GM19397 (cell line): ENCODE measurements at regions not wholly inside any gene's neighbourhood (a gene's known extent, or its start where the extent isn't known, plus 50 kb on each side); places are given as distances from the start of the nearest gene placed in this dataset.

Experiments
- ATAC-seq: cut with Tn5 transposase; IDR thresholded peaks from one replicate; pipeline ENCODE4 v1.9.1; 2021; ENCODE audit warnings: mild to moderate bottlenecking, moderate library complexity; ENCODE audit not compliant: unreplicated experiment

DNA sequence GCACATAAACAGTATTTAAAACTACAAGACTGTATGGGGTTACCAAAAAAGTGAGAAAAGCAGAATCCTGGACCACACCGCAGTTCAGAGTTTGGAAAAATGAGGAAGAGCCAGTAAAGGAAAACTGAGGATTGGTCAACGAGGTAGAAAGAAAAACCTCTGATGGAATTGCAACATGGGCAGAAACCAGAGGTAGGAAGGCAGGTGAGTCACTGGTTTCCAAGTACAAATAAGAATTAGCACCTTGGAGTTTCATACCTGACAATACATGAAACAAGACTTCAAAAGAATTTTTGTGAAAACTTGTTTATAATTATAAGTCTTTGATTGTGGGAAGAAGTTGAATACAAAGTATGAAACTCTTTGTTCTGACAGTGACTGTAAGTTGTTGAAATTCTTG is 533.7 kb upstream of the DAB1 start:
- no peak for ATAC-seq

DNA sequence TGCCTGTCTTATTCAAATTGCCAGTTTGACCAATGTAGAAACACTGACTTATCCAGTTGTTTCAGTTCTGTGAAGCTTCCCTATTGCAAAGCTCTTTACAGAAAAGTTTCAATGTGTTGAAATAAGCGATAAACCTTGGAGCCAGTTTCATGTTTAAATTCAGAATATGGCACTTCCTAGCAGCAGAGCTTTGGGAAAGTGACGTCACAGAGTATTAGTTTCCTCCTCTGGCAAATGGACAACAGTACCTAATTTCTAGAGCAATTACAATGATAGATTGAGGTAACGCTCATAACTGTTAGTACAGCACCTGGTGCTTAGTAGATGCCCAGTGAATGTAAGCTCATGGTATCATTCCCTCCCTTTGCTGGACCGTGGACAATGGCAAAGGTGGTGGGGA is 527.5 kb upstream of the DAB1 start:
- no peak for ATAC-seq

DNA sequence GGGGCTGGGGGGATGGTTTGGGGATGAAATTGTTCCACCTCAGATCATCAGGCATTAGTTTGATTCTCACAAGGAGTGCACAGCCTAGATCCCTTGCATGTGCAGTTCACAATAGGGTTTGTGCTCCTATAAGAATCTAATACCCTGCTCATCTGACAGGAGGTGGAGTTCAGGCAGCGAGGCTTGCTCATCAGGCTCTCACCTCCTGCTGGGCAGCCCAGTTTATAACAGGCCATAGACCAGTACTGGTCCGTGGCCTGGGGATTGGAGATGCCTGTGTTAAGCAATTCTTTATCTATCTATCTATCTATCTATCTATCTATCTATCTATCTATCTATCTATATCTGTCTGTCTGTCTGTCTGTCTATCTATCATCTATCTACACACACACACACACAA is 525.3 kb upstream of the DAB1 start:
- ATAC-seq: no peak

DNA sequence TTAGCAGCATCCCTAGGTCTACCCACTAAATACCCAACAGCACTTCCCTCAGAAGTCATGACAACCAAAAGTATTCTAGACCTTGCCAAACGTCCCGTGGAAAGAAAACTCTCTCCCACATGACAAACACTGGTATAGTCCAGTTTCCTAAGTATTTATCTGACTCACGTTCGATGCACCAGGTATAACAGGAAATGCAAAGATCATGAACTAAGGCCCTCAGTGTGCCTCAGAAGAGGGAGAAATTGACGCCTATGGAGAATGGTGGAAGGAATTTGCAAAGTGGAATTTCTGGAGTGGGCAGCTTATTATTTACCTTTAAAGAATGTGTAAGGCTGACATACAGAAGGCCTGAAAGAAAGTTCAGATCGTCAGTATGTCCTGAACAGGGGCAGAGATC is 523.6 kb upstream of the DAB1 start:
- no peak for ATAC-seq

DNA sequence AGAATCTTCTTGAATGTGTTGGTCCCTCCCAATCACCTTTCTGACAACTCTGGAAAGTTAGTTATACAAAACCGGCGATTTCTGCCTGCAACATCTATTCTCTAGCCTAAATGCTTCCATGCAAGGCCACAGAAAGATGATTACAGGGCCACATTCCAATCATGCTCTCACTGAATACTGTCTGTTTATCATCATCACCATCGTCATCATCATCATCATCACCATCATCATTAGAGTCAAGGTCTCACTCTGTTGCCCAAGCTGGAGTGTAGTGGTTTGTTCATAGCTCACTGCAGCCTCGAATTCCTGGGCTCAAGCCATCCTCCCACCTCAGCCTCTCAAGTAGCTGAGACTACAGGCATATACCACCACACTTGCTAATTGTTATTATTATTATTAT is 521.2 kb upstream of the DAB1 start:
- no peak for ATAC-seq

DNA sequence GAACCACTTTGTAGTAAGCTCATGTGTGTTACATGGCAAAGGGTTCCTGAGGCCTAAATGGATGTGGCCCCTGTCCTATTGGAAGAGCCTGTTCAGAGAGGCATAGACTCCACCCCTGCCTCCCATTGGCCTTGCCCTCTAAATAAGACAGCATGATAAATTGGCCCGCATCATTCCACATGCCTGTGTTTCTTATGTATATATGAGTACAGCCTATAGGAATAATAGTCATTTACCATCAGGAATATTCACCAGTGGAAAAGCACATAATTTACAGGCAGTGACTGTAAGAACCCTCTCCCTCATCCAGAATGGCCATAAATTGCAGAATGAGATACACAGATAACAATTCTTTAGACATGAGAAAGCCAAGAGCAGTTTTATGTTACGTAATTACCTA is 519.5 kb upstream of the DAB1 start:
- ATAC-seq: no peak

DNA sequence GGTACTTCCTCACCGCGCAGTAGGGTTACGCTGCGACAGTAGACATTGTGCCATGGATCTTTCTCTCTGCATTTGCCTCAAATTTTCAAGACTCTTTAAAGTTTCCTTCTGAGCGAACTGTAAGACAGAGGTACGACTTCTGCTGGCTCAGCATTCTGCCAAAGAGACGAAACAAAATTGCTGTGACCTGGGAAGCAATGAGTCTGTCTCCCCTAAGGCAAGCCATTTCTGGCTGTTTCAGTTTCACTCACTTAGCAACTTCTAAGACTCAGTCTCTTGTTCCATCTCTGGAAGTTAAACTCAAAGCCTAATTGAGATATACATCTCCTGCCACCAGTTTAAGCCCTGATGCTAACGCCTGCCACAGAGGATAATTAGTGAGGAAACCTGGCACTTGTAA is 510.9 kb upstream of the DAB1 start:
- no peak for ATAC-seq

DNA sequence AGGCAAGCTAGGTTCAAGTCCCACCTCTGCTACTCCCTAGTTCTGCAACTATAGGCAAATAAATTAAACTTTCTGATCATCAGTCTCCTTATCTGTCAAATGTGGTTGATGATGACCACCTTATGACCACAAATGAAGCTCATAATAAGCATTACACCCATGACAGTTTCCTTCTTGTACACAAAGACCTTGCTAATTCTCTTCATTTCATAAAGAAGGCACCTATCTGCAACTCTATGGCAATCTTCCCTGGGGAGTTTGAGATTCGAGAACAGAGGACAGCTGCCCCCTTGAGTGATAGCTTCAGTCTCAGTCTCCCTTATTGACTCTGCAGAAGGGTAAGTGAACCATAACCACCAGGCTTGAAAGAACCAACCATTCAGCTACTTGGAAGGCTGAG is 503.1 kb upstream of the DAB1 start:
- ATAC-seq: no peak

DNA sequence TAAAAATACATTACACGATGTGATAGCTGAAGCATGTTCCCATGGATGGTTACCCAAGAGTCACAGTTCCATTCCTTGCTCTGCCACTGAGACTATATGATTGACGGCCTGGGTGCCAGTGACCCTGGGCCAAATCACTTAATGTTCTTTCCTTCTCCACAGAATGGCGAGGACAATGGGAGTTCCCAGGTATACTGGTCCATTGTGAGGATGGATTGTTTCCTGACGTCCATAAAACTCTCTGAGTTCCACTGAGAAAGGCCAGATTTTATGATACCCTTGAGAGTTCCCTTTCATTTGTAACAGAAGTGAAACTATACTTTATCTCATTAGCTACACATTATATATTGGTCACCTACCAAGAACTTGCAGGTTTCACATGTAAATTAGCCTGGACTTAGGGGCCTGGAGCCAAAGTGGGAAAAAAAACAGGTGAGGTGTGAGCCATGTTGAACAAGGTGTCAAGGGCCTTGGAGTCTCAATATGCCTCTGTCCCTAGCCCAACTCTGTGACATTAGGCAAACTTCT is 502.2 kb upstream of the DAB1 start:
- ATAC-seq: no peak

DNA sequence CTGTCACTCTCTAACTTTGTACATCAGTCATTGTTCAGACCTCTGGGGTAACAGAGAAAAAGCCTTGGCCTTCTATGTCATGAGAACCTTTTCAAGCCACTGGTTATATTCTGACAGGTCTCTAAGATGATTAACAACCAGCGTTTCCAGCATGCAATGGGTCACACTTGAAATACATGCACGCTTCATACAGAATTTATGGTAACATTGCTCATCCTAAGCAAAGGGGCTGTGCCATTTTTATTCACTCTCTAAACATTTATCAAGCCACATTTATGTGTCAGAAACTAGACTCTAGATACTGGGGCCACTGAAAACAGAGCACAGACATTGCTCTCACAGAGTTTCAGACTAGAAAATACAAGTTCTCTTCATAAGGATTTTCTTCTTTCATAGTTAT is 501.4 kb upstream of the DAB1 start:
- ATAC-seq: no peak

DNA sequence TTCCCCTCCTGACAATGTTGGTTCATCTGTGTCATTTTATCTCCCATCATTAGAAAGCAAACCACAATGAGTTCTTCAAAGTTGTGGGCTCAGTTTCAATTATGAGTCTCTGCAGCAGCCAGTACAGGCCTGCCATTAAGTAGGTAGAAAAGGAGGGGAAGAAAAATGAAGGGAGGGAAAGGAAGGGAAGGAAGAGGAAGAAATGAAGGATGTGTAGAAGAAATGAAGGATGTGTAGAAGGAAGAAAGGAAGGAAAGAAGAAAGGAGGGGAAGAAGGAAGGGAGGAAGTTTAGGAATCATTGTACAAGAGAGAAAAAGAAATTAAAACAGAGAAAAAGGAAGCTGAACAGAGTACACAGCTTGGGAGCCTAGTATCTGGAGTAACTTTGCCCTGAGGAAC is 498.3 kb upstream of the DAB1 start:
- no peak for ATAC-seq

DNA sequence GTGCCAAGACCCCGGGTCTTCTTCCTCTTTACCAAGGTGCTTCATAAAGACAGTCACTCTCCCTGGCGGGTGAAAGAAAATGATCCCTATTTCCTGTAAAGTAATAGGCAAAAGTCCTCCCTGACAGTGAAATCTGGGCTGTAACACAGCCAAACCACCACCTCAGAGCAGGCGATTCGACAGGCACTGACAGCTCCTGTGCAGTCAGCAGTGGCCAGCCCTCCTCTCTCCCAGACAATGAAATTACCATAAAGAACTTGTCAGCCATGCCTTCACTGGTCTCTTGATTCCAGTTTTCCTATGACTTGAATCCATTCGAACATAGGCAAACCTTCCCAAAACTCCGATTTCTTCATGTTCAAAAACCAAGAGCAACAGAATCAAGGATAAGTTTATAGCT is 492.2 kb upstream of the DAB1 start:
- ATAC-seq: no peak

DNA sequence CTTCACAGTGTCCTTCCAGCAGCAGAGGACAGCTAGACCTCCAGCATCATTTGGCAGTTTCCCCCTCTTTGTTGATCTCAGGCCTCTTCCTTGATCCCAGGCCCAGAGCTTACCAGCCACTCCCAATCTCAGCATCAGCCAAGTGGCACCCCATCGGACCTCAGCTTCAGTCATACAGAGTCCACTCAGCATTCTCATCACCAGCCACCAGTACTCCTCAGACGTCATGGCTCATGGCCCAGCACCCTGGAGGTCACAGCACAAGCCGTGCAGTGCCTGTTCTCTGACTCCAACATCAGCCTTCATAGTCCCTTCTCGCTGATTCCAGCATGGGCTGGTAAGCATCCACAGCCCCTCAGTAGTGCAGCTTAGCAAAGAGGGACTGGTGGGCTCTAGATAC is 487.6 kb upstream of the DAB1 start:
- no peak for ATAC-seq

DNA sequence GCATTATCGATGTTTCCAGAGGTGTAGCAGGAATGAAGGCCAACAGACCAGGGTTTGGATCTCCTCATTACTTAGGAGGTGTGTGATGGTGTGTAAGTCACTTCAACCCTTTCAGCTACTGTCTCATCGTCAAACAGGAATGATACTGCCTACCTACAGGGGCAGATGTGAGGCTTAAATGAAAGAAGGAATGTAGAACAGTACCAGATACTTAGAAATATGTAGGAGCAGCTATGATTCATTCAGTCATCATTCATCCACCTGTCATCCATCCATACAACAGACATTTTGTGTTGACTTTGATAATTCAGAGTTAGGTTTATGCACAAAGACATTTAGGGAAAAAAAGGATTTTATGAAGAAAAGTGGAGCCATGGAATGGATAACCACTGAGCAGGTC is 486.9 kb upstream of the DAB1 start:
- no peak for ATAC-seq

DNA sequence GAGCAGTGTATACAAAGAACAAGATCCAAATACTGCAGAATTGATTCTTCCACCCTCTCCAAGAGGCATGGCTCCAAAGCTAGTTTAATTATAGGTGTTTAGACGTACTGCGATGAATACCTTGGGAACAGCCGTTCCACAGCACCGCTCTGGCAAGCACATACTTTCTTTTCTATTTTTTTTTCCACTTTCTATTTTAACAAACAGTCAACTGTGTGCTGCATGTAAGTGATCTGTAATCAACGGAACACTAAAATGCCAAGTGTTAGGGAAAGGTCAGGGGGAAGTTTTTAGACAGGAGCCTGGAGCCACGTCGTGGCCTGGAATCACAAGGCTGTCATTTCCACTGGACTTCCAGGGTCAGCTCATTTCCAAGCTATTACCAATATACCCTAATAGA is 486.4 kb upstream of the DAB1 start:
- no peak for ATAC-seq

DNA sequence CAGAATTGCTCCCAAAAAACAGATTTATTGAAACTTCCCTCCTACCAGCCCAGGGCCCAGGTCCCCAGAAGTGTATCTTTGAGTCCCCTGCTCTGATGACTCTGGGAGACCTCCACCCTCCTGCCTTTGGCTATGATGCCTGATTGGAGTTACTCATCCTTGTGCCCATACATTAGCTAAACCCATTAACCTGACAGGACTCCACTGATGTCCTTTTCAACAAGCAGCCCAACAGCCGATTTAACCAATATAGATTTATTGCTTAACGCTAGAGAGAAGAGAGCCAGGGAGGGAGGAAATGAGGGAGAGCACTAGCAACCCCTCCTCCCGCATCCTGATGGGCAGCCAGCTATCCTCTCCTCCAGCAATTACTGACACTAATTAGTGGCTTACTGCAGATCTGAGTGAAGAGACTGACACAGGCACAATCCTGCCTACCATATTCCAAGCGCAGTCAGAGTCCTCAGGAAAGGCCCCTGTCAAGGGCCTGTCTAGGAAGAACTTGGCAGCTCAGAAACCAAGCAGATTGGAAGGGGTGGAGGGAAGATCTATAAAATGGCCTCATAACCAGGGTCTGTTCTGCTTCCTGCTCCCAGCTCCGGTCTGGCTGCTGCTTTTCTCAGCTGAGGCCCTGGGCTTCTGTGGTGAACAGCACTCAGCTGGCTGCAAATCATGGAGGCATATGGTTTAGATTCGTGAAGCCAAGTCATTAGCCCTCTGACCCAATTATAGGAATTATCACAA is 484.5 kb upstream of the DAB1 start:
- ATAC-seq: no peak

DNA sequence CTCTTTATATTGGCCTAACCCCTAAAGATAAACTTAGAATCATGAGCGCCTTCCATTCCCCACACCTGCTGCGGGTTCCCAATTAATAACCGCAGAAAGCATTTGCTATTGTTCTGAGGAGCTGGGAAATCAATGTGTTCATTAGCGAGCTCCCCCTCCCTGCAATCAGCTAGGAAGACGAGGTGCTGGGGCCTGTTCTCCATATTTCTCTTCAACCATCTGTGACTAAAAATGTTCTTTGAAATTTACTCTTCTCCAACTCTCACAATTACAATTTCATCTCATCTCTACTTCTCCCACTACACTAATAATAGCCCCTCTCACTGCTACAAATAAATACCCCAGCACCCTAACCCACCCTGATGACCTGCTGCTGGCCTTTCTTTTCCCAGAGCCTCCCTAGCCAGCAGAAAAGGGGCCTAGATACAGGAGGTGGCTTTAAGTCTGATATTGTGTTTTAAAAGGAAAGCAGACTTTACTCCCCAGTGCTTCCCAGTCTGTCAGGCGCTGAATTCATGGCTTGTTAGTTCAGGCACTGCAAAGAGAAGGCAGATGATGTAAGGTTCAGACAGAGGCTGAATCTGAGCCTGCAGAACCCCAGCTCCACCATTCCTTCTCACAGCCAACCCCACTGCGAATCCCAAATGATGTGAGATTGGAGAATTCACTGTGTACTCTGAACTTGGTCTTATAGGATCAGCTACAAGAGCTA is 477.5 kb upstream of the DAB1 start:
- no peak for ATAC-seq

DNA sequence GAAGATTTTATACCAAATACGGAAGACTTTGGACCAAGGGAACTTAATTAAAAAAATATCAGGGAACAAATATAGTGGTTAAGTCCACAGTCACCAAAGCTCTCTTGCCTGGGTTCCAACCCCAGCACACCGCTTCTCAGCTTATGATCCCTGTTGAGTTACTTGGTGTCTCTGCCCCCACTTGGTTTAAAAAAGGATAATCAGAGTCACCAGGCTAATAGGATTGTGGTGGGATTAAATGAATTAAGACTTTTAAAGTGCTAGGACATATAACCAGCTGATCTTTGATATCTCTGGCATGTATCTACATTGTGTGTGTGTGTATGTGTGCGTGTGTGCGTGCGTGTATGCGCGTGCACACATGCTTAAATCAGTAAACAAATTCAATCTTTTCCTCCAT is 474.7 kb upstream of the DAB1 start:
- no peak for ATAC-seq

DNA sequence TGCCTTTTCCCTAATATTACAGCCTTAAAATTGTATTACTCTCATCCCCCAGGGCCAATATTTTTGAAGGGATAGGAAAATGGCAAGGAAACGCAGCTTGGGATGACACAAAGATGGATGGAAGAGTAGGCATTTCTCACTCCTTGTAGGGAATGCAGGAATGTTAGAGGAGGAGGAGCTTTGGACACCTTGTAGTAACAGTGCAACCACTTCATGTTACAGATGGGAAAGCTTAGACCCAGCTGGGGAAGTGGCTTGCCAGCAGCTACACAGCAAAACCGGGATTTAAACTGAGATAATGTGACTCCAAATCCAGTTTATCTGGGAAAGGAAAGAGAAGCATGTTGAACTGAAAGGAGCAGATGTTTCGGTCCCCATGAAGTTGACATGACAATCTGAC is 473.7 kb upstream of the DAB1 start:
- no peak for ATAC-seq

DNA sequence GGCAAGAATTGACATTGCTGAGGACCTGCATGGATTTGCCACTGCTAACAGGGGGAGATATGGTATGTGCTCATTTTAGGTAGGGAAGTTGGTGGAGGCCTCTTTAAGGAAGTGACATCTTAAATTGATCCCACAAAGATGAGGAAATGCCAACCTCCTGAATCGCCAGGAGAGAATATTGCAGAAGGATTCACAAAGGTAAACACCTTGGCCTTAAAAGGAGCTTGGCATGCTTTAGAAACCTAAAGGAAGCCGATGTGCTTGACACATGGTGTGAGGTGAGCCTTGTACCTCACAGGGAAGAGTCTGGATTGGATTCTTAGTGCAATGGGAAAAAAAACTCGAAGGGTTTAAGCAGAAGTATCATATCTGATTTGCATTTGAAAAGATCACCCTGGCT is 470.5 kb upstream of the DAB1 start:
- no peak for ATAC-seq

DNA sequence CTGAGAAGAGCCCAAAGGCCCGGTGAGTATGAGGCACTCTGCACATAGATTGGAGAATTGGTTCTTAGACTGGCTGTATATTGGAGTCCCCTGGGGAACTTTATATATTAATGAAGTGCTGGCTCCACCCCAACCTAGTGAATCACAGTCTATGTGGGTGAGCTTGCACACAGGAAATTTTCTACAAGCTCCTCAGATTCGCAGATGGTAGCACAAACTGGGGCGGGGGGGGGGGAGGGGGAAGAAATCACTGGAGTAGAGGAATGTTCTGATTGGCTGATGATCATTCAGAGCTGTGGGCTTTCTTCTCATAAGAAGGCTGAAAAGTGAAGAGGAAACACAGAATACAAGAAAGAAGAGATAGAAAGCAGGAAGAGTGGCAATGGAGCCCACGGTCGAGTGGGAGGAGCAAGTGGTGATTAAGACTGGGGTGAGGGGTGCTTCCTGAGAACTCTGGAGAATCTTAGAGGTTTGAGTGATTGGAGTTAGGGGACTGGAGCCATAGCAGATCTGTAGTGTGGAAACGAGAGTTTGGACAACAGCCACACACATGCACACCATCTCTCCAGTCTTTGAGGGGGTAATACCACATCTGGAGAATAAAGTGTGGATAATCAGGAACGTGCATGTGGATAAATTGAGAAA is 465.9 kb upstream of the DAB1 start:
- ATAC-seq: no peak

DNA sequence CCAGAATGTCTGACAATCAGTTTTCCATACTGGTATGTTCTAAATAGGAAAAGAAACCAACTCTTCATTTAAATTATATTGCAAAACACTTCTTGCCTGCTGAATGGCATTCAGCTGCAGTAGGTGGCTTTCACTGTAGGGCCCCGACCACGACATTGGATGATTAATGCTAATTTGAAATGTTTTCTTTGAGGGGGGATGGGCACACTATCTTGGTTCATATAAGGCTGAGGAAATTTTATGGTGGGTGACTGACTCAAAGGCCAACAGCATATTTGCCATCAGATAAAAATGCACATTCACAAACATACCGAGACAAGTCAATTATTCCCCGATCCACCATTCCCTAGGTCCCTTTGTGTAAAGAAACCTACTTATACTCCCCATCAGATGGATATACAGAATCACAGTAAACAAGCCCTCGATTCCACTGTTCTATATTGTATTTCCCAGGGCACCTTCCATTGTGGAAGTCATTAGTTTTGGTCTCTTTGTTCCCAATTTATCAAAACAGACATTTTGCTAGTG is 464.2 kb upstream of the DAB1 start:
- no peak for ATAC-seq
